HG02610 (cell line): ENCODE measurements at regions not wholly inside any gene's neighbourhood (a gene's known extent, or its start where the extent isn't known, plus 50 kb on each side); places are given as distances from the start of the nearest gene placed in this dataset.

Source experiments
- ATAC-seq: cut with Tn5 transposase; IDR thresholded peaks from one replicate; pipeline ENCODE4 v1.9.1; 2021; ENCODE audit warnings: mild to moderate bottlenecking, moderate library complexity; ENCODE audit not compliant: unreplicated experiment

- ATAC-seq = no peak
Measured at GRCh38 chr6:14031516-14031915, 86.1 kb upstream of the CD83 start.

- no peak for ATAC-seq
Measured at GRCh38 chr6:14035071-14035847, 82.3 kb upstream of the CD83 start.

- no peak for ATAC-seq
Measured at GRCh38 chr6:14035874-14036273, 81.7 kb upstream of the CD83 start.

- ATAC-seq = no peak
Measured at GRCh38 chr6:14036911-14037310, 80.7 kb upstream of the CD83 start.

GRCh38 chr6:14037402-14038277 is 79.9 kb upstream of the CD83 start:
- no peak for ATAC-seq

GRCh38 chr6:14038467-14039437 is 78.8 kb upstream of the CD83 start:
- ATAC-seq = no peak

- no peak for ATAC-seq
Measured at GRCh38 chr6:14040042-14040441, 77.5 kb upstream of the CD83 start.

- peak; percentile 55 for ATAC-seq
Measured at GRCh38 chr6:14046476-14047068, 71.0 kb upstream of the CD83 start.

GRCh38 chr6:14047151-14047740 is 70.3 kb upstream of the CD83 start:
- ATAC-seq = no peak

GRCh38 chr6:14048837-14049236 is 68.7 kb upstream of the CD83 start:
- no peak for ATAC-seq

- ATAC-seq = no peak
Measured at GRCh38 chr6:14051355-14051754, 66.2 kb upstream of the CD83 start.

- no peak for ATAC-seq
Measured at GRCh38 chr6:14053811-14054210, 63.8 kb upstream of the CD83 start.

GRCh38 chr6:14055541-14055940 is 62.0 kb upstream of the CD83 start:
- ATAC-seq = no peak

- no peak for ATAC-seq
Measured at GRCh38 chr6:14058029-14058695, 59.4 kb upstream of the CD83 start.

- ATAC-seq = no peak
Measured at GRCh38 chr6:14058735-14059134, 58.8 kb upstream of the CD83 start.

GRCh38 chr6:14059791-14060436 is 57.7 kb upstream of the CD83 start:
- ATAC-seq = no peak

GRCh38 chr6:14060971-14061370 is 56.6 kb upstream of the CD83 start:
- ATAC-seq = no peak

- ATAC-seq = no peak
Measured at GRCh38 chr6:14061643-14062042, 55.9 kb upstream of the CD83 start.

GRCh38 chr6:14062345-14063029 is 55.1 kb upstream of the CD83 start:
- ATAC-seq = no peak
